ENCODE measurements at regions not wholly inside any gene's neighbourhood (a gene's known extent, or its start where the extent isn't known, plus 50 kb on each side); places are given as distances from the start of the nearest gene placed in this dataset.
"Not testable (repeated sequence)": the region's sequence is repeated elsewhere in the genome, so short reads cannot be mapped to it uniquely, and the experiment has no call there.

DNA sequence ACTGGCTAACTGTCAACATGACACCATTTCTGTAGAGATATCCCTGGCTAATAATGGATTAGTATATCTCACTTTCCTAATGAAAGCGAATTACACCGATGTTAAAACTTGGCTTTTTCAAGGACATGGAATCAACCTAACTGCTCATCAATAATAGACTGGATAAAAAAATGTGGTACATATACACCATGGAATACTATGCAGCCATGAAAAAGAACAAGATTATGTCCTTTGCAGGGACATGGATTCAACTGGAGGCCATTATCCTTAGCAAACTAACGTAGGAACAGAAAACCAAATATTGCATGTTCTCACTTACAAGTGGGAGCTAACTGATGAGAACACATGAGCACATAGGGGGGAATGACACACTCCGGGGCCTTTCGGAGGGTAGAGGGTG lies 62.6 kb downstream of the ZIC1 start:
- DNase-seq: no peak

DNA sequence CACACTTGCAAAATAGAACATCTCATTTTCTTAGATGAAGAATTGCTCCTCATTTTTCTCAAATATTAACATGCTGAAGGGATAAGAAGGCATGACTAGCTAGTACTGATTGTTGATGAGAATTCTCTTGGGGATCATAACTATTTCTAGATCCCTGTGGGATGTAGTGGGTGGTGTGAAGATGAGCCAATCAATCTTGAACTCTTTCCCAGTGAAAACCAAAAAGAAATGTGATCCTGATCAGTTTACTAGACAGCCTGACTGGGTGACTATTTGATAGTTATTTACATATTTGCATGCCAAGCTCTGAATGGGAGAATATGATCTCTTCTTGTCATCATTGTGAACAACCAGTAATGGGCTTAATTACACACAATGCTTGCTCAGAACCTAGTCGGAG lies 63.7 kb downstream of the ZIC1 start:
- no peak for DNase-seq

DNA sequence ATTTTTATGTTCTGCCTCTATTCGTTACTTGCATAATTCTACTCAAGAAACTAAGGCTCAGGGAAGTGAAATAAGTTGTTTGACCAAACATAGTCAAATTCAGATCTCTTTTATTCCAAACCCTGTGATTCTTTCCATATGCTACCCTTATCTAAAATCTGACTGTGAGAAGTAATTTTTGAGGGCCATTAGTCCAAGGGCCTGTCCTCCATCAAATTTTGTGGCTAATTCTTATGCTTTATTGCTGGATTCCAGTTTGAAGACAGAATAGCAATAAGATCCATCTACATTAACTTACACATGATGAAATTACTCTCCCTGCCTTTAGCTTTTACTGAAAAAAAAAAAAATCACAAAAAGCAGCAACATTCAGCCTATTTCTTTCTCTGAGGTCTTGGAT lies 74.0 kb downstream of the ZIC1 start:
- no peak for DNase-seq

DNA sequence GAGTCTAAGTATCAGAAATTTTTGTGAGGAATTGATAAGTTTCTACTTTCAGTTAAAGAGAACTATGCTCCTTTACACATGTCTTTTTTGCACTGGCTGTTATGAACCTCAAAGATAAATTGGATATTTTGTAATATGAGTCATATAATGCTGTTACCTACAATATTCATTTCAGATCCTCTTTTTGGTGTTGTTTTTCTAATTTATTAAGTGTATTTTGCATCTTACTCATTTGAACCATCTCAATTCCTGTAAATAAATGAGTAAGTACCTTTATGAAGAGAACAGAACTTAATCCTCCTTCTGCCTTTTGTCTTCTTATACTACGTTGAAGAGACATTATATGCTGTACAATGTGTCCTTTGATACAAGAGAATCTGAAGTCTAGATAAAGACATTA lies 74.4 kb downstream of the ZIC1 start:
- DNase-seq: no peak

DNA sequence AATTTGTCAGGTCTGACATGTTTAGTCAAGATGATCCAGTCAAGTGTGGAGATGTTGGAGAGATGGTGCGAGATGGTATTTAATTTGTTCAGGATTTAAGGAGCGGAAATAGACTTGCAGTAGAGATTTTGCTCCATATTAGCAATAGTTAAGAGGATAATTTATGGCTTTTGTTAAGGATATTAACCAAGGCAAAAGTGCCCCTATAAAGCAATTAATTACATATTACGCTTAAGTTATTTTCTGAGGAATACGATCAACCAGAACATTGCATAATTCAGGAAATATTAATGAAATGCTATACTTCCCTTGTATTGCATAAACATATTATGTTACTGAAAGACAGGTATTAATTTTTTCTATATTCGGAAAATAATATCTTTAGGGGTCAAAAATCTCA lies 83.9 kb downstream of the ZIC1 start:
- DNase-seq: no peak

DNA sequence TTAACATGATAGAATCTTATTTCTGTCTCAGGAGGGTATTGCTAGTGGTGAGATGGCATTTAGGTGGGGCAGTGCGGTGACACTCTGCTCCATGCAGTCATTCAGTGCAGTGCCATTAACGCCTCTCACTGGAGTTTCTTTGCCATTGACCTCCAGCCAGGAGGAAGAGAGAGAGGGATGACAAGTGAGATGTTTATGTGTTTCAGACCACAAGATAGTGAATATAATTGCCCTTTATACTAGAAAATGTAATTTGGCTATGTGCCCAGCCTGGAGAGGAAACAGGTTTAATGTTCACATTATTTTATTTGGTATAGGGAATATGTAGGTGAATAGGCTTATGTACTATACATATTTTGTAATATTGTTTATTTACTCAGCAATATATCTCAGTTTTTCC lies 84.5 kb downstream of the ZIC1 start:
- no peak for DNase-seq

DNA sequence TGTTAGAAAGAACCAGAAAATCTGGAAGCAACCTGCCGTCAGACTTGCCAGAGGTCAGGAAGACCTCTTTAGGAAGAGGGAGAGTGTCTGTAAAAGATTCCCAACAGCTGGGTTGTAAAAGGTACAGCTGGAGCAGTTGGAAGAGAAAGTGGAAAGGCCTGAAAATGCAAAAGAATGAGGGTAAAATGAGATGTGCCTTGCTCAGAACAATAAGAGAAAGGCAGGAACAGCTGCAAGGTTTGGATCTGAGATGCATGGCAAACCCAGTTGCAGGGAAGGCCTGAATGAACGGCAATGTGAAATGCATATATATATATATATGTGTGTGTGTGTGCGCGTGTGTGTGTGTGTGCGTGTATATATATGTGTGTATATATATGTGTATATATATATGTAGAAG lies 88.1 kb downstream of the ZIC1 start:
- peak; percentile 35 for DNase-seq

DNA sequence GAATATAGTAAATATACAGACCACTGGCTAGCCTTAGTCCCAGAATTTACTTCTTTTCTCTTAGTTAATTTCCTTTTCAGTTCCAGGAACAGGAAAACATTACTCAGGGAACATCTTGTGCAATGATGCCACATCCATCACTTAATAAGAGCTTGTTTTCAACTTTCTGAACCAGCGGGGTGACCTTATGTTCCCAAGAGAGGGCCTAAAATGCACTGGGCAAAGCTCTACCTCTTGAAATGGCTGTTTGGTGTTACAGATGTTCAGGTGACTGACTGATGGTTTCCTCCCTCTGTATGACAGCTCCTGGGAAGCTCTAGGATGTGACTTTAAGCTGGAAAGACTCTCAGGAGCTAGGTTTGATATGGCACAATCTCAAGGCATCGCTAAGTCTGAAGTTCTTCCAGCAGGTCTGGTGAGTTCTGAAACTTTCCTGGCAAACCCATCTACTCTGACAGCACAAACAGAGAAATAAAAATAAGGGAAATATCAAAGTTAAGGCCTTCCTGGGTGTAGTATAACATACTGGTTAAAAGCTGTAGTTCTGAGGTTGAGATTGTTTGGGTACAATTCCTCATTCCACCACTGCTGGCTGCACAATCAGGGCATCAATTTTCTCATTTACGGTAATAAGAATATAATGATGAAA lies 98.6 kb downstream of the ZIC1 start:
- no peak for DNase-seq

DNA sequence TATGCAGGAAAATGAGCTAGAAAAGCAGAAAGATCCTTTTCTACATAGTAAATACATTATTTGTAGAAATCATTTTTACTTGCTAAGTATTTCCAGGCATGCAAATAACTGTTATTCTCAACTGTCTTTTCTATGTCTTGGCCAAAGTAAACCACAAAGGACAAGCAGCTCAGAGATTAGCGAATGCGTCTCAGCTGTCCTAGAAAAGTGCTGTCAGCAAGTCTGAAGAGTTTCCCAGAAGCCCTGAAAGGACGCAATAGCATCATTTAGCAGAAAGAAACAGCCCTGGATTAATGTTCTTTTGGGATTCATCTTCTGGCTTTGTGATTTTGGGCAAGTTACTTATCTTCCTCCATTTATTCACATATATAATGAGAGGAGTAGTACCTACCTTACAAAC lies 100.3 kb downstream of the ZIC1 start:
- no peak for DNase-seq

DNA sequence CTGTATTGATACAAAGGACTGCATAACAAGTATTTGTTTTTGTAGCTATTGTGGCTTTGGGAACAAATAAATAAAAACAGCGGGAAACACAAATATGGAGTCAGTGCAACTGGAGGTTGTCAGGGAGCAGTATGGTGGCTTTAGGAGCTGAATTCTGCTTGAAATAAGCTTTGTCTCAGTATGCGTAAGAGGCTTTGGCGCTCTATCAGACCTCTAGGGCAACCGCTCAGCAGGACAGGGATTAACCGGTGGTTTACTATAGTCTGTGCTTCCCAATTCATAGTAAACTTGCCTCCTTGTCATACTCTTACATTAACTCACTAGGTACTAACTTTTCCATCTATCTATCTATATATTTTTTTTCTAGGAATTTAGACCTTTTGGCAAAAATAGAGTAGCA lies 104.6 kb downstream of the ZIC1 start:
- no peak for DNase-seq

DNA sequence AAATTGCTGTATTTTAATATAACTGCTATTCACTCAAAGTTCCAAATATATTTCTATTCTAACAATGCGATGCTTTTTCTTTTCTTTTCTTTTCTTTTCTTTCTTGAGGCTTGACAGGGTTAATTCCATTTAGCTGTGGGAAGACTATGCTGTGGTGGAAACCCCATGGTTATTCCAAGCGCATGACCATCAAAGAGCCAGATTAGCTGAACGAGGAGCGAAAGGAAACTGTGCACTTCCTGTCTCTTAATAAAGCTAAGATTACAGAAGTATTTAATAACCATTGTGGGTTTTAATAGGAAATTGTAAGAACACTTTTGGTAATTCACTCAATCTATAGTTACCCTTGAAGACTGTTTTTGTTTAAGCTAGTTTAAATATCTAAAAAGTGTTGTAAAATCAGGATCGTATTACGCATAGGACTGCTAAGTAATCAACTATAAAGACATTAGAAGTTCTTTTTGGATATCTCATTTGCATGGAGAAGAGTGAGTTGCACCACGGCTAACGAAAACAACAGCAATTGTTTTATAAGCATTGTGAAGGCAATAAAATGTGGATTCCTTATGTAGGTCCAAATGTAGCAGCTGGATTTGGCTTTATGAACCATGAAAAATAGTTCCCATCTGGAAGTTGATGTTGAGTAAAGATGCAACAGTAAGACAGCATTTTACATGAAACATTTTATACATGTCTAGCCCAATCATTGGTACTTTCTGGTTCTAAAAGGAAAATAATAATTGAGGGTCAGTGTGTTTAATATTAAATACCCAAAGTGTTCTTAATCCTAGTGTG lies 105.4 kb downstream of the ZIC1 start:
- DNase-seq: no peak

DNA sequence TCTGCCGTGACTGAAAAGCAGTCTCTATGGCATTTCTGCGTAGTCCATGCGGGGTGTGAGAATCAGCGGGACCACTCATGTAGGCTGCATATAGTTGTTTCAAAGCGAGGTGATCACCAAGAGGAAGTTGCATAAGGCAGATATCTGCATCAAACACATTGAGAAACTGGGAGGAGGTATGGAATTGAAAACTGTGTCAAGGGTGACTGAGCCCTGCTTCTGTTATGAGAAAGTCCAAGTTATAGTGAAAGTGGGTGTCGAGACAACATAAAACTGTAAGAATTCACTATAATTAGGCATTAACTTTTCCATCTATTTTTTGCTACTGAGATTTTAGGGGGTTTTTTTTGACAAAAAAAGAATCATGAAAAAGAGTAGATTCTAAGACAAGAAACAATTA lies 109.3 kb downstream of the ZIC1 start:
- DNase-seq: no peak

DNA sequence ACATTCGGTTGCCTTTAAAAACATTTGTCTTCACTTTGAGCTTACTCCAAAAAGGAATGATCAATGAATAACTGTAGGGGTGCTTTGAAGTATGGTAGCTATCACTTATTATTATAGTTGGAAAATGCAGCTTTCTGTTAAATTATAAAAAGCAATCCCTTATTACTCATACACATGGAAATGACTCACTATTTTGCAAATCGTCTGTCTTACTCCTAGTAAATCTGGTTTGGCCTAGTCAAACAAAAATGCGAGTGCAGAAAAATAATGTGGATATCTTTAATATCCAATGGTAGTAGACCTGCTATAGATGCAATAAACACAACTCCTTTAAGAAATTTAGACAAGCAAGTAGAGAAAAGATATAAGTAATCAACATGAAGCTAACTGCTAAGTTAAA lies 112.5 kb downstream of the ZIC1 start:
- DNase-seq: no peak

DNA sequence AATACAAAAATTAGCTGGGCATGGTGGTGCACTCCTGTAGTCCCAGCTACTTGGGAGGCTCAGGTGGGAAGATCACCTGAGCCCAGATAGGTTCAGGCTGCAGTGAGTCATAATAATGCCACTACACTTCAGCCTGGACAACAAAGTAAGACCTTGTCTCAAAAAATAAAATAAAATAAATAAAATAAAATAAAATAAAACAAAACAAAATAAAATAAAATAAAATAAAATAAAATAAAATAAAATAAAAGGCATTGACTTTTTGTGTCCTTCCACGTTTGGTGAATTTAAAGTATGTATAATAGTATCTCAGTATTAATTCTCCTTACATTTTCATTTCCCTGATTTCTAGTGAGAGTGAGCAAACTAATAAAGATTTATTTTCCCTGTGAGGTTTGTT lies 113.6 kb downstream of the ZIC1 start:
- not testable (repeated sequence) for DNase-seq

DNA sequence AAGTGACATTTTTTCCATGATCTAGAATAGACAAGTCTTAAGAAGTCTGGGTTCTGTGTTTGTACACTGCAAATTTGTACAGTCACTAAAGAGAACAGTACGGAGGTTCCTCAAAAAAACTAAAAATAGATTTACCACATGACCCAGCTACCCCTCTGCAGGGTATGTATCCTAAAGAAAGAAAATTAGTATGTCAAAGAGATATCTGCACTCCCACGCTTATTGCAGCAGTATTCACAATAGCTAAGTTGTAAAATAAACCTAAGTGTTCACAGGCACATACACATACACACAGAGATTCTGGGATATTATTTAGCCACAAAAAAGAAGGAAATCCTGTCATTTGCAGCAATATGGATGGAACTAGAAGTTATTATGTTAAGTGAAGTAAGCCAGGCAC lies 120.4 kb downstream of the ZIC1 start:
- no peak for DNase-seq

DNA sequence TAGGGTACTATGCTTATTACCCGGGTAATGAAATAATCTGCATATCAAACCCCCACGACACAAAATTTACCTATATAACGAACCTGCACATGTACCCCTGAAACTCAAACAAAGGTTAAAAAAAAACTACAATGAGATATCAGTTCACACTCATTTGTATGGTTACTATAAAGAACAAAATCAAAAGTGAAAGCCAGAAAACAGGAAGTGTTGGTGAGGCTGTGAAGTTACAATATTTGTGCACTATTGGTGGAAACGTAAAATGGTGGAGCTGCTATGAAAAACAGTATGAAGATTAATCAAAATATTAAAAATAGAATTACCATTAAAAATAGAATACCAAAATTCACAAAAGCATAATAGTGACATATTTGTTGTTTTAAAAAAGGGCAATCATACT lies 128.9 kb downstream of the ZIC1 start:
- no peak for DNase-seq

DNA sequence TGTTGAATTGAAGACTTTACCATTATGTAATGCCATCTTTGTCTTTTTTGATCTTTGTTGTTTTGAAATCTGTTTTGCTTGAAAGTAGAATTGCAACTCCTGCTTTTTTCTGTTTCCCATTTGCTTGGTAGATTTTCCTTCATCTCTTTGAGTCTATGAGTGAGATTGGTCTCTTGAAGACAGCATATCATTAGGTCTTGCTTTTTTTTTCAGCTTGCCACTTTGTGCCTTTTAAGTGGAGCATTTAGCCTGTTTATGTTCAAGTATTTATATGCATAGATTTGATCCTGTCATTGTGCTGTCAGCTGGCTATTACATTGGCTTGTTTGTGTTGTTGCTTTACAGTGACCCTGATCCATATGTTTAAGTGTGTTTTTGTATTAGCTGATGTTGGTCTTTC lies 131.8 kb downstream of the ZIC1 start:
- no peak for DNase-seq

DNA sequence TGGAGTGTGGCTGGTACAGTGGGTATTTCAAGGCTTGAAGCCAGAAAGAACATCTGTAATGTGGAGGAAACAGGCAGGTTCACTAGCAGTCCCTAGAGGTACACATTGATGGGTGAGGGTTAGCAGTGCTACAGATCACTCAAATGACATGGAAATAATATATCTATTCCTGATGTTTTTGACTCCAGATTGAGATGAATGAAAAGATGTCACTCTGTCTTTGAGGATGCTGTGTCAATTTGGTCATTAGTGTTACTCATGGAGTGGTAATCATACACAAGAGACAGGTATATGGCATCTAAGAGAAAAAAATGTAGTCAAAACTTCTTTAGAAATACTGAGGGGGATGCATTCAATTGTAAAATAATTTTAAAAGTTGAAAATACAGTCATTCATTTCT lies 135.1 kb downstream of the ZIC1 start:
- DNase-seq: no peak

DNA sequence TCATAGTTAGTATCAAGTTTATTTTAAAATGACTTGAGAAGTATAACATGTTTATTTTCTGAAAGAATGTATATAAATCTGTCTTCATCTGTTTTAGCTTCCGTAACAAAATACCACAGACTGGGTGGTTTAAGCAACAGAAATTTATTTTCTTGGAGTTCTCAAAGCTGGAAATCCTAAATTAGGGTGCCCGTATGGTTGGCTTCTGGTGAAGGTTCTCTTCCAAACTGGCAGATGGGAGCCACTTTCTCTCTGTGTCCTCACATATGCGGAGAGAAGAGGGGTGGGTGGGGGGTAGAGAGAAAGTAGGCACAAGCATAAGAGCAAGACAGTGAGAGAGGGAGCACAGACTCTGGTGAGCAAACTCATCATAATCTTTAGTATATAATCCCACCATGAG lies 142.3 kb downstream of the ZIC1 start:
- DNase-seq: no peak

DNA sequence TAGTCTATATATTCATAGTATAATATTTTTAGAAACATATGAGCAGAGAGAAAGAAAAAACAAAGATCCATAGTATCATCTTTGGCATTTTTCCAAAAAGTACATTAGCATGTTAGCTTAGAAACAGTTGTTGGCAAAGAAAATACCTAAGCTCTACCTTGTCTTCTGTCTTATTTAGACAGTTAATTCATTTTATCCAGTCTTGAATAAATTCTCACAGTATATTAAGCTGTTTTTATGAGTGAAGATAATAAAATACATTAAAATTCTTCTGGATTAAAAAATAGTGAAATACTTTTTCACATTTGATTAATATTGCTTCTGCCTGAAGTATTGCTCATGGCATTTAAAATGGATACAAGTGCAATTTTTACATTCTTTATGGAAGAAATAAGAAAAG lies 145.2 kb downstream of the ZIC1 start:
- DNase-seq: no peak

DNA sequence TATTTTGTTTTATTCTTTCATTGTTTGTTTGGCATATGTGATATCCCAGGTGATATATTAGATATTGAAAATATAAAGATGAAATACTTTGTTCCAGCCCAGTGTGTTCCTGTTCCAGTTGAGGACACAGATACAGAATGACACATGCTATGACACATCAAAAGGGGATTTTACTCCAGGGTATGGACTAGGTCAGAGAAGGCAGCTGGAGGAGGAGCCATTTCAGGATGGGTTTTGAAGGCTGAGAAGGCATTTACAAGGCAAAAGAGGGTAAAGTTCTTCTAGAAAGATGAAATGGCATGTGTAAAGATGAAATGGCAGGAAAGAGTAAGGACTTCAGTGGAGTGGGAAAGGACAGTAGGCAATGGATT lies 163.8 kb downstream of the ZIC1 start:
- DNase-seq: no peak

DNA sequence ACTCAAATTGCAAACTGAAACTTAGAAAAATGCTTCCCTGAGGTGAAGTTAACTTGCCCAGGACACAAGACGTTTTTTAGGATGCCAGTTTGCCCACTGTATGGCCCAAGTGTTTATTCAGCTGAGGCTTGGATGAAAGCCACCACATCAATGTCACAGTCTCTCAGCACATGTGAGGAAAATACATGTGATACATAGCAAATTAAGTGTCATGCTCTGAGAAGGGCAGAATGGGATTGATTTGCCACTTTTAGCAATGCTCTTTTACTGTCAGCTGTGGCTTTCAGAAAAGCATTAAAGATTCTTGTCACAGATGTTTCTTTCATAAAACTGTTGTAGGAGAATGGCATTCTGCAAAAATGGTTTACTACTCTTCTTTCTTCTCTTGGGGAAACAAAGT lies 165.5 kb downstream of the ZIC1 start:
- DNase-seq: no peak

DNA sequence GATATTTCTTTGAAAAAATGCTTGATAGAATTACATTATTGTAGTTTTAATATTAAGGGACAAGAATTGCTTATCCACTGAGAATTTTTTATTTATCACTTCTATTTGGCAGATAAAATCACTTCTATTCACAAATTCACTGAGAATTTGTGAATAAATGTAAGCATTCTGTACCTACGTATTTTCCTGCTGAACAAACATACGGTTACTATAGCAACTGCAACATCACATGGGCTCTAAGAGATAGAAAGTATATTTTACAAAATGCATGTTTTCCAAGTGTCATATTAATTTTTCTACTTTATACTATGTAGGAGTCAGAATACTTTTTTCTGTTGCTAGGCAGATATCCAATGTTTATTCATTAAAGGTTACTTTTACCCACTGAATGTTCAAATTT lies 166.2 kb downstream of the ZIC1 start:
- DNase-seq: no peak

DNA sequence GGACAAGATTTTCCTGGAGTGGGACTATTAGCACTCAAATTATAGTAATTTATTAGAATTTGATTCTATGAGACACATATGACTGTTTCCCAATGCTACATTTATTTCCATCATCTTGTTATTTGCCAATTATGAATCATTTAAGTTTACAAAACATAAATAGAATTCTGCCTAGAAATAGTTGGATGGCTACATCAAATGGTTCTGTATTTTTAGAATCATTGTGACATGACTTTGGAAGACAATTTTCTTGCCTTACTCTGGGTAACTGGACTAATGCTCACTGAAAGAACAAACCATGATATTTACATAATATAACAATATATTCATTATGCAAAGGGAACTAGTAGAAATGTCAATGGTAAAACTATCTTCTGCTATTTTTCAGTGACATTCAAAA lies 173.5 kb downstream of the ZIC1 start:
- no peak for DNase-seq

DNA sequence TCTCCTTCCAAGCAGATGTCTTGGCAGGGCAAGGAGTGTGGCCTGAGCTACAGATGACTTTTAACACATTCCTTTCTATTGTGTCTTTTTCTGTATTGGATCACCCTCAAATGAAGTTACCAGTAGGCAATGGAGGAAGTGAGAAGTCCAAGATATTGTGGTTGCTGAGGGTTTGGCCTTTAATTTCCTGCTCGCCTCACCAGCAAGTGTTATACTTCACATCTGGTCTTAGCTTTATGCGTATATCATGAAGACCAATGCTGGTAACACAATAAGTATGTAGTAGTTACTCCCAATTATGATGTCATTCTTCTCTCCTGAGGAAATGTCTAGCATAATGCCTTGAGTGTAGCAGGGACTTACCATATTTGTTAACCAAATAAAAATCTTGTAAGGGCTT lies 179.9 kb downstream of the ZIC1 start:
- peak; percentile 25 for DNase-seq

Measured in left hindlimb (tissue), 1 donor.